Activated B cell treated with CpG ODN at 0.5 μM for 24 hours (primary cell): ENCODE measurements at regions not wholly inside any gene's neighbourhood (a gene's known extent, or its start where the extent isn't known, plus 50 kb on each side); places are given as distances from the start of the nearest gene placed in this dataset.

Source experiments
- ATAC-seq: fragments of 200-7000 bp; cut with Tn5 transposase; one replicate; pipeline ENCODE4 v1.10.0; 2021; ENCODE audit warnings: low read depth, mild to moderate bottlenecking, moderate library complexity
- CTCF ChIA-PET: fragments of 350-600 bp; sonication (Branson Sonifier 250); formaldehyde crosslinking; loops from one replicate; lab custom pipeline; 2021; ENCODE audit warnings: antibody characterized with exemption; lab: Charles Lee
- POLR2A ChIA-PET: fragments of 350-600 bp; sonication (Branson Sonifier 250); formaldehyde crosslinking; loops from one replicate; lab custom pipeline; 2021; ENCODE audit warnings: antibody characterized with exemption; lab: Charles Lee
- DNase-seq: peaks from one replicate; pipeline ENCODE4 v3.0.0; 2022
- H3K27ac Mint-ChIP-seq: one replicate; pipeline ENCODE4 v1.8.0; 2020; ENCODE audit warnings: mixed read lengths
- H3K27me3 Mint-ChIP-seq: one replicate; pipeline ENCODE4 v1.8.0; 2021; ENCODE audit warnings: mixed read lengths
- H3K36me3 Mint-ChIP-seq: one replicate; pipeline ENCODE4 v1.8.0; 2021; ENCODE audit warnings: low read depth, mixed read lengths
- H3K4me1 Mint-ChIP-seq: one replicate; pipeline ENCODE4 v1.8.0; 2021; ENCODE audit warnings: mixed read lengths
- H3K4me3 Mint-ChIP-seq: one replicate; pipeline ENCODE4 v1.8.0; 2020; ENCODE audit warnings: mild to moderate bottlenecking, mixed read lengths
- H3K9me3 Mint-ChIP-seq: one replicate; pipeline ENCODE4 v1.8.0; 2020; ENCODE audit warnings: mixed read lengths
- CTCF ChIP-seq: fragments of 200-600 bp; IDR thresholded peaks from one replicate; pipeline ENCODE4 v1.8.0; 2022; ENCODE audit warnings: antibody characterized with exemption, mild to moderate bottlenecking
- intact Hi-C: fragments of 100-400 bp; cut with micrococcal nuclease; formaldehyde crosslinking; loops from one replicate; pipeline ENCODE4 v1.15.1; 2024

GRCh38 chr1:14143777-14144176 lies 443.8 kb downstream of the PRDM2 start:
- no peak overlapping the region for H3K27ac Mint-ChIP-seq

GRCh38 chr1:14148526-14148925 lies 448.5 kb downstream of the PRDM2 start:
- Mint-ChIP-seq H3K36me3 (no peaks in the 10 kb centered on the region), H3K4me1 (no peaks in the 10 kb centered on the region), H3K27me3 (peaks cover 3% of the 10 kb centered on the region), H3K27ac (no peak overlapping the region), H3K4me3 (no peak overlapping the region), H3K9me3 (no peaks in the 10 kb centered on the region)
- DNase-seq (no peak), ATAC-seq (no peak)
- no peak for TF ChIP-seq CTCF
- ChIA-PET POLR2A (no interaction called here), CTCF (no interaction called here)
- intact Hi-C loops: no loop called here

More at GRCh38 chr1:14143777-14144176, 443.8 kb downstream of the PRDM2 start:
- no peak for ATAC-seq
- CTCF ChIA-PET: no interaction called here
- Mint-ChIP-seq H3K36me3 (no peaks in the 10 kb centered on the region), H3K4me3 (no peak overlapping the region), H3K9me3 (no peaks in the 10 kb centered on the region), H3K4me1 (no peaks in the 10 kb centered on the region), H3K27me3 (peaks cover 3% of the 10 kb centered on the region)
- no peak for TF ChIP-seq CTCF
- DNase-seq: no peak
- POLR2A ChIA-PET: no interaction called here
- intact Hi-C loops: no loop called here

- intact Hi-C loops: no loop called here
- DNase-seq (no peak), ATAC-seq (no peak)
- ChIA-PET CTCF (interaction anchor here (1.5 kb wide), 1 partner anchor 9 kb away, joined by 3 read pairs; no protein-coding TSS in a partner anchor), POLR2A (no interaction called here)
- H3K27ac Mint-ChIP-seq: no peak overlapping the region
- no peaks in the 10 kb centered on the region for H3K36me3 Mint-ChIP-seq
- H3K4me3 Mint-ChIP-seq: no peak overlapping the region
- no peak for TF ChIP-seq CTCF
- peaks cover 3% of the 10 kb centered on the region for H3K27me3 Mint-ChIP-seq
- no peaks in the 10 kb centered on the region for H3K9me3 Mint-ChIP-seq
- no peaks in the 10 kb centered on the region for H3K4me1 Mint-ChIP-seq
Measured at GRCh38 chr1:14149431-14149830, 449.1 kb upstream of the KAZN start.

GRCh38 chr1:14156543-14156942 lies 441.9 kb upstream of the KAZN start:
- ChIA-PET POLR2A (interaction anchor here (0.7 kb wide), 1 partner anchor 552 kb away, joined by 7 read pairs; no protein-coding TSS in a partner anchor), CTCF (no interaction called here)
- Mint-ChIP-seq H3K27ac (no peak overlapping the region), H3K9me3 (peaks cover 23% of the 10 kb centered on the region), H3K4me1 (no peaks in the 10 kb centered on the region), H3K4me3 (no peak overlapping the region), H3K27me3 (no peaks in the 10 kb centered on the region), H3K36me3 (no peaks in the 10 kb centered on the region)
- DNase-seq: no peak
- intact Hi-C loops: no loop called here
- no peak for TF ChIP-seq CTCF
- ATAC-seq: no peak

- Mint-ChIP-seq H3K4me3 (no peak overlapping the region), H3K9me3 (peaks cover 34% of the 10 kb centered on the region), H3K4me1 (no peaks in the 10 kb centered on the region), H3K27me3 (peaks cover 3% of the 10 kb centered on the region), H3K36me3 (no peaks in the 10 kb centered on the region), H3K27ac (no peak overlapping the region)
- ChIA-PET POLR2A (no interaction called here), CTCF (no interaction called here)
- intact Hi-C loops: no loop called here
- TF ChIP-seq CTCF: no peak
- ATAC-seq (no peak), DNase-seq (no peak)
Measured at GRCh38 chr1:14160781-14161180, 437.7 kb upstream of the KAZN start.
